Activated CD4-positive, alpha-beta memory T cell treated with anti-CD3 and anti-CD28 coated beads, Interleukin-2, amount 10 ng/mL, durations not matched to agents 7 days and 5 days (primary cell): ENCODE measurements at regions not wholly inside any gene's neighbourhood (a gene's known extent, or its start where the extent isn't known, plus 50 kb on each side); places are given as distances from the start of the nearest gene placed in this dataset.

Experiments used
- CTCF ChIA-PET: fragments of 350-600 bp; sonication (Branson Sonifier 250); formaldehyde crosslinking; loops from one replicate; lab custom pipeline; 2021; ENCODE audit warnings: antibody characterized with exemption, inconsistent platforms; lab: Charles Lee
- POLR2A ChIA-PET: fragments of 350-600 bp; sonication (Branson Sonifier 250); formaldehyde crosslinking; loops from one replicate; lab custom pipeline; 2021; ENCODE audit warnings: antibody characterized with exemption; lab: Charles Lee
- DNase-seq: peaks from one replicate; pipeline ENCODE4 v3.0.0-alpha.2; 2020
- H3K27ac Mint-ChIP-seq: one replicate; pipeline ENCODE4 v1.8.0; 2021; ENCODE audit warnings: mild to moderate bottlenecking, mixed read lengths
- H3K27me3 Mint-ChIP-seq: one replicate; pipeline ENCODE4 v1.8.0; 2021; ENCODE audit warnings: mixed read lengths
- H3K36me3 Mint-ChIP-seq: one replicate; pipeline ENCODE4 v1.8.0; 2021; ENCODE audit warnings: low read depth, mixed read lengths
- H3K4me1 Mint-ChIP-seq: one replicate; pipeline ENCODE4 v1.8.0; 2021; ENCODE audit warnings: mixed read lengths
- H3K4me3 Mint-ChIP-seq: one replicate; pipeline ENCODE4 v1.8.0; 2021; ENCODE audit warnings: mild to moderate bottlenecking, mixed read lengths
- H3K9me3 Mint-ChIP-seq: one replicate; pipeline ENCODE4 v1.8.0; 2021; ENCODE audit warnings: mixed read lengths

GRCh38 chr5:98664736-98665135 lies 108.7 kb upstream of the RGMB start:
- peaks cover 6% of the 10 kb centered on the region for H3K9me3 Mint-ChIP-seq
- no peak overlapping the region for H3K4me3 Mint-ChIP-seq
- CTCF ChIA-PET = no interaction called here
- H3K27ac Mint-ChIP-seq = no peak overlapping the region
- POLR2A ChIA-PET = no interaction called here
- H3K36me3 Mint-ChIP-seq = no peaks in the 10 kb centered on the region
- H3K4me1 Mint-ChIP-seq = no peaks in the 10 kb centered on the region
- no peak for DNase-seq
- no peaks in the 10 kb centered on the region for H3K27me3 Mint-ChIP-seq

- no peaks in the 10 kb centered on the region for H3K9me3 Mint-ChIP-seq
These were observed 93.5 kb upstream of the RGMB start for GRCh38 chr5:98679963-98680362.

DNA sequence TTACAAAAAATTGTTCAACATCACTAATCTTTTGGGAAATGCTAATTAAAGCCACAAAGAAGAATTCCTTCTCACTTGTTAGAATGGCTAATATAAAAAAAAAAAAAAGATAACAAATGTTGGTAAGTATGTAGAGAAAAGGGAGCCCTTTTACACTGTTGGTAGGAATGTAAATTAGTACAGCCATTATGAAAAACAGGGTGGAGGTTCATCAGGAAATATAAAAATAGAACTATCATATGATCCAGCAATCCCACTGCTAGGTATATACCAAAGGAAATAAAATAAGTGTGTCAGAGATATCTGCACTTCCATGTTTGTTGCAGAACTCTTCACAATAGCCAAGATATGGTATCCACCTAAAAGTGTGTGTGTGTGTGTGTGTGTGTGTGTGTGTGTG lies 83.5 kb upstream of the RGMB start:
- POLR2A ChIA-PET = no interaction called here
- no peaks in the 10 kb centered on the region for H3K36me3 Mint-ChIP-seq
- no peaks in the 10 kb centered on the region for H3K9me3 Mint-ChIP-seq
- no peak overlapping the region for H3K4me3 Mint-ChIP-seq
- H3K4me1 Mint-ChIP-seq = no peaks in the 10 kb centered on the region
- no peak overlapping the region for H3K27ac Mint-ChIP-seq
- no peaks in the 10 kb centered on the region for H3K27me3 Mint-ChIP-seq
- CTCF ChIA-PET = no interaction called here
- DNase-seq = no peak

More at GRCh38 chr5:98679963-98680362, 93.5 kb upstream of the RGMB start:
- H3K36me3 Mint-ChIP-seq = no peaks in the 10 kb centered on the region
- H3K27me3 Mint-ChIP-seq = no peaks in the 10 kb centered on the region
- no peaks in the 10 kb centered on the region for H3K4me1 Mint-ChIP-seq
- H3K4me3 Mint-ChIP-seq = no peak overlapping the region
- POLR2A ChIA-PET = no interaction called here
- DNase-seq = no peak
- no peak overlapping the region for H3K27ac Mint-ChIP-seq
- CTCF ChIA-PET = no interaction called here

DNA sequence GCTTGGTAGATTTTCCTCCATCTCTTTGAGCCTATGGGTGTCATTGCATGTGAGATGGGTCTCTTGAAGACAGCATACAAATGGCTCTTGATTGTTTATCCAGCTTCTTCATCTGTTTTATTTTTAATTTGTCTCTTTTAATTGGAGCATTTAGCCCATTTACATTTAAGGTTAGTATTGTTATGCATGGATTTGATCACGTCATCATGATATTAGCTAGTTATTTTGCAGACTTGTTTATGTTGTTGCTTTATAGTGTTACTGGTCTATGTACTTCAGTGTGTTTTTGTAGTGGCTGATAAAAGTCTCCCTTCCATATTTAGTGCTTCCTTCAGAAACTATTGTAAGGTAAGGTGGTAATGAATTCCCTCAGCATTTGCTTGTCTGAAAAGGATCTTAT lies 78.6 kb upstream of the RGMB start:
- H3K27me3 Mint-ChIP-seq = no peaks in the 10 kb centered on the region
- no peaks in the 10 kb centered on the region for H3K36me3 Mint-ChIP-seq
- H3K27ac Mint-ChIP-seq = no peak overlapping the region
- H3K4me3 Mint-ChIP-seq = no peak overlapping the region
- ChIA-PET CTCF (no interaction called here), POLR2A (no interaction called here)
- no peak for DNase-seq
- H3K4me1 Mint-ChIP-seq = no peaks in the 10 kb centered on the region
- H3K9me3 Mint-ChIP-seq = no peaks in the 10 kb centered on the region

DNA sequence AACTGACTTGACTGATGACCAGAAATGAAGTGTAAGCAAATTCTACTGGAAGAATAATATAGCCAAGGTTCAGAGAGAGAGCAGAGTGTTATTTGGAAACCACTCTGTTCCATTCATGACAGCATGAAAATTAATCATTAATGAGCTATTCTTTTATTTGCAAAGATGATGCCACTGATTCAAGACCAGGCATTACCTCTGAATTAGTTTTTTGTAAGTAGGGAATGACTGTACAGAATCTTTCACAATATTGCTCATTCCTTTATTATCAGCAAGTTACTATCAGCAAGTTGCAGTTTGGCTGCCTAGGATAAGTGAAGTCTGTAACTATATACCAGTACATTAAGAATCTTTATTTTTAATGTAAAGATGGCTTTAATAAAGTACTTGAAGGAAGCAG lies 75.1 kb upstream of the RGMB start:
- H3K36me3 Mint-ChIP-seq = no peaks in the 10 kb centered on the region
- H3K4me3 Mint-ChIP-seq = no peak overlapping the region
- H3K27me3 Mint-ChIP-seq = no peaks in the 10 kb centered on the region
- H3K9me3 Mint-ChIP-seq = peaks cover 8% of the 10 kb centered on the region
- CTCF ChIA-PET = no interaction called here
- H3K4me1 Mint-ChIP-seq = no peaks in the 10 kb centered on the region
- DNase-seq = no peak
- POLR2A ChIA-PET = no interaction called here
- H3K27ac Mint-ChIP-seq = no peak overlapping the region

- ChIA-PET CTCF (no interaction called here), POLR2A (interaction anchor here (0.8 kb wide), 1 partner anchor 59 kb away, joined by 3 read pairs; no protein-coding TSS in a partner anchor)
- Mint-ChIP-seq H3K9me3 (peaks cover 11% of the 10 kb centered on the region), H3K4me1 (no peaks in the 10 kb centered on the region), H3K27ac (no peak overlapping the region), H3K4me3 (no peak overlapping the region), H3K36me3 (no peaks in the 10 kb centered on the region), H3K27me3 (no peaks in the 10 kb centered on the region)
- DNase-seq = no peak
These were observed 72.7 kb upstream of the RGMB start for GRCh38 chr5:98700730-98701129.

- no peak for DNase-seq
- H3K9me3 Mint-ChIP-seq = peaks cover 11% of the 10 kb centered on the region
- H3K27ac Mint-ChIP-seq = no peak overlapping the region
- ChIA-PET POLR2A (no interaction called here), CTCF (no interaction called here)
- no peaks in the 10 kb centered on the region for H3K4me1 Mint-ChIP-seq
- H3K27me3 Mint-ChIP-seq = no peaks in the 10 kb centered on the region
- H3K4me3 Mint-ChIP-seq = no peak overlapping the region
- H3K36me3 Mint-ChIP-seq = no peaks in the 10 kb centered on the region
These were observed 67.6 kb upstream of the RGMB start for GRCh38 chr5:98705841-98706240.

DNA sequence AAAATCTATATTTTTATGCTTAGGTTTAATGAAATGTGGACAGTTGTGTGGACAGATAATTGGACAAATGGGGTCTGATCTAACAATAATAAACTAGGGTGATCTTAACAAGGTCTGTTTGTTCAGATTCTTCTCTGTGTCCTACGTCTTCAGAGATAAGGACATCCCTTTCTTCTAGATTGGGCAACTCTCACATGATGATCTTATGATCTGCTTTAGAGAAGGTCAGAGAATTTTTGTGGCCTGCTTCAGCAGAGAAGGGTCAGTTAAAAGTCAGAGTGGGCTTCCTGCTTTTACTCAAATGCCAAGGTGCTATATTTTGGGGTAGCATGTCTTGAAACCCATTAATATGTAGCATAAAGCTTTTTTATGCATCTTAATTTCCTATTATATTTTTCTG lies 63.8 kb upstream of the RGMB start:
- DNase-seq = no peak
- H3K9me3 Mint-ChIP-seq = no peaks in the 10 kb centered on the region
- POLR2A ChIA-PET = no interaction called here
- no peaks in the 10 kb centered on the region for H3K4me1 Mint-ChIP-seq
- H3K27me3 Mint-ChIP-seq = no peaks in the 10 kb centered on the region
- H3K4me3 Mint-ChIP-seq = no peak overlapping the region
- CTCF ChIA-PET = no interaction called here
- no peak overlapping the region for H3K27ac Mint-ChIP-seq
- H3K36me3 Mint-ChIP-seq = no peaks in the 10 kb centered on the region

- no peak for DNase-seq
- H3K9me3 Mint-ChIP-seq = no peaks in the 10 kb centered on the region
- ChIA-PET CTCF (no interaction called here), POLR2A (no interaction called here)
- H3K27ac Mint-ChIP-seq = no peak overlapping the region
- no peaks in the 10 kb centered on the region for H3K27me3 Mint-ChIP-seq
- no peak overlapping the region for H3K4me3 Mint-ChIP-seq
- no peaks in the 10 kb centered on the region for H3K36me3 Mint-ChIP-seq
- no peaks in the 10 kb centered on the region for H3K4me1 Mint-ChIP-seq
These were observed 60.4 kb upstream of the RGMB start for GRCh38 chr5:98713027-98713426.

DNA sequence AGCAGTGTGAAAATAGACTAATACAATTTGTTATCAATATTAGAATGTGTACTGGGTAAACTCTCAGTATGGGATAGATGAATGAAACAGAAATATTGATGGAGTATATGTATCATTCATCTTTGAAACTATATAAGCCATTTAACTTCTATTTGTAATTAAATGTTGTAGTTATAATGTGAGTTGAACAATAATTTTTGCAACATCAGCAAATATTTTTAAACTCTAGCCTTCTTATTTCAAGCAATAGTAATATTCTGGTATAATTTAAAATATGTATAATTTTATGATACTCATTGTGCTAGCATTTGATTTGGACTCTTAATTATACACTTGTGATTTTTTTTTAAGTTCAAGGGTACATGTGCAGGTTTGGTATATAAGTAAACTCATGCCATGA lies 59.6 kb upstream of the RGMB start:
- Mint-ChIP-seq H3K27me3 (no peaks in the 10 kb centered on the region), H3K36me3 (no peaks in the 10 kb centered on the region), H3K4me3 (no peak overlapping the region), H3K27ac (no peak overlapping the region), H3K9me3 (no peaks in the 10 kb centered on the region), H3K4me1 (no peaks in the 10 kb centered on the region)
- CTCF ChIA-PET = no interaction called here
- POLR2A ChIA-PET = no interaction called here
- no peak for DNase-seq

GRCh38 chr5:98714710-98715288 lies 58.7 kb upstream of the RGMB start:
- Mint-ChIP-seq H3K4me3 (no peak overlapping the region), H3K36me3 (no peaks in the 10 kb centered on the region), H3K27ac (no peak overlapping the region), H3K27me3 (no peaks in the 10 kb centered on the region), H3K4me1 (no peaks in the 10 kb centered on the region), H3K9me3 (no peaks in the 10 kb centered on the region)
- POLR2A ChIA-PET = no interaction called here
- CTCF ChIA-PET = no interaction called here
- no peak for DNase-seq

GRCh38 chr5:98721231-98721928 lies 52.1 kb upstream of the RGMB start:
- no peak overlapping the region for H3K27ac Mint-ChIP-seq
- no peaks in the 10 kb centered on the region for H3K36me3 Mint-ChIP-seq
- ChIA-PET CTCF (interaction anchor here (1.3 kb wide), 1 partner anchor 49 kb away, joined by 3 read pairs; no protein-coding TSS in a partner anchor), POLR2A (no interaction called here)
- no peaks in the 10 kb centered on the region for H3K27me3 Mint-ChIP-seq
- DNase-seq = no peak
- H3K9me3 Mint-ChIP-seq = no peaks in the 10 kb centered on the region
- no peaks in the 10 kb centered on the region for H3K4me1 Mint-ChIP-seq
- no peak overlapping the region for H3K4me3 Mint-ChIP-seq

GRCh38 chr5:98722188-98722587 lies 51.3 kb upstream of the RGMB start:
- Mint-ChIP-seq H3K9me3 (no peaks in the 10 kb centered on the region), H3K27me3 (no peaks in the 10 kb centered on the region), H3K4me1 (no peaks in the 10 kb centered on the region), H3K4me3 (no peak overlapping the region), H3K36me3 (no peaks in the 10 kb centered on the region), H3K27ac (no peak overlapping the region)
- ChIA-PET POLR2A (no interaction called here), CTCF (interaction anchor here (1.3 kb wide), 2 partner anchors 10 to 48 kb away, joined by 3 to 4 read pairs; no protein-coding TSS in a partner anchor)
- no peak for DNase-seq

GRCh38 chr5:98723061-98723460 lies 50.4 kb upstream of the RGMB start:
- Mint-ChIP-seq H3K4me1 (no peaks in the 10 kb centered on the region), H3K27me3 (no peaks in the 10 kb centered on the region), H3K4me3 (no peak overlapping the region), H3K9me3 (no peaks in the 10 kb centered on the region), H3K27ac (no peak overlapping the region), H3K36me3 (no peaks in the 10 kb centered on the region)
- DNase-seq = no peak
- ChIA-PET CTCF (interaction anchor here (1.3 kb wide), 1 partner anchor 9 kb away, joined by 4 read pairs; no protein-coding TSS in a partner anchor), POLR2A (no interaction called here)
